Bronchial epithelial cell (primary cell): ENCODE measurements at regions not wholly inside any gene's neighbourhood (a gene's known extent, or its start where the extent isn't known, plus 50 kb on each side); places are given as distances from the start of the nearest gene placed in this dataset.

Source experiments
- DNase-seq: peaks from one replicate; pipeline ENCODE4 v3.0.0-alpha.2; 2010; ENCODE audit warnings: low read depth
- FAIRE-seq: peaks from 2 replicates; lab custom pipeline; 2011; peaks lifted over from hg19 to GRCh38; lab: Jason Lieb, UNC
- H3K27me3 ChIP-seq: 2 replicates; pipeline ENCODE4 v1.5.1; 2011; ENCODE audit warnings: low read length; ENCODE audit not compliant: control insufficient read depth, insufficient read depth
- H3K36me3 ChIP-seq: 2 replicates; pipeline ENCODE4 v1.5.1; 2011; ENCODE audit warnings: low read length; ENCODE audit not compliant: control insufficient read depth, insufficient read depth
- H3K4me3 ChIP-seq: 2 replicates; pipeline ENCODE4 v1.5.1; 2011; ENCODE audit warnings: mild to moderate bottlenecking, low read depth, low read length, control low read depth
- TF ChIP-seq, protein P1 (sequence below): IDR thresholded peaks from 2 replicates; pipeline ENCODE4 v1.5.1; 2011; ENCODE audit warnings: mild to moderate bottlenecking, moderate library complexity, low read length, control low read depth, inconsistent platforms; ENCODE audit not compliant: insufficient read depth, severe bottlenecking

DNA sequence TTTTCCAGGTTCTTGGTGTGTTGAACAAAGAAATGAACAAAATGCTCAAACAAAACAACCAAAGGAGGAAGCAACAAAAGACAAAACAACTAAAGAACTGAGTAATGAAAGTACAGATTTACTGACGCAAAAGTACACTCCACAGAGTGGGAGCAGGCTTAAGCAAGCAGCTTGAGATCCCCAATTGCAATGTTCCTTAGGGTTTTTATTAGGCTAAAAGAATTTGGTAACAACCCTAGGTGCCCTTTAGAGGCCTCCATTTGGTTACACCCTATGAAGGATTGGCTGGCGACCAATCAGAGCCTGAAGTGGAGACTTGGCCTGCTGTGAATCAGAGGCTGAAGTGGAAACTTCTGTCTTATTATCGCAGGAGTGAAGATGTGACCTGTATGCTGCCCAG, 243.4 kb upstream of the ATP10A start:
- TF ChIP-seq, protein P1, sequence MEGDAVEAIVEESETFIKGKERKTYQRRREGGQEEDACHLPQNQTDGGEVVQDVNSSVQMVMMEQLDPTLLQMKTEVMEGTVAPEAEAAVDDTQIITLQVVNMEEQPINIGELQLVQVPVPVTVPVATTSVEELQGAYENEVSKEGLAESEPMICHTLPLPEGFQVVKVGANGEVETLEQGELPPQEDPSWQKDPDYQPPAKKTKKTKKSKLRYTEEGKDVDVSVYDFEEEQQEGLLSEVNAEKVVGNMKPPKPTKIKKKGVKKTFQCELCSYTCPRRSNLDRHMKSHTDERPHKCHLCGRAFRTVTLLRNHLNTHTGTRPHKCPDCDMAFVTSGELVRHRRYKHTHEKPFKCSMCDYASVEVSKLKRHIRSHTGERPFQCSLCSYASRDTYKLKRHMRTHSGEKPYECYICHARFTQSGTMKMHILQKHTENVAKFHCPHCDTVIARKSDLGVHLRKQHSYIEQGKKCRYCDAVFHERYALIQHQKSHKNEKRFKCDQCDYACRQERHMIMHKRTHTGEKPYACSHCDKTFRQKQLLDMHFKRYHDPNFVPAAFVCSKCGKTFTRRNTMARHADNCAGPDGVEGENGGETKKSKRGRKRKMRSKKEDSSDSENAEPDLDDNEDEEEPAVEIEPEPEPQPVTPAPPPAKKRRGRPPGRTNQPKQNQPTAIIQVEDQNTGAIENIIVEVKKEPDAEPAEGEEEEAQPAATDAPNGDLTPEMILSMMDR, result no peak
- no peaks in the 10 kb centered on the region for H3K27me3 ChIP-seq
- FAIRE-seq (no peak), DNase-seq (no peak)
- no peaks in the 10 kb centered on the region for H3K36me3 ChIP-seq
- H3K4me3 ChIP-seq, result no peak overlapping the region

DNA sequence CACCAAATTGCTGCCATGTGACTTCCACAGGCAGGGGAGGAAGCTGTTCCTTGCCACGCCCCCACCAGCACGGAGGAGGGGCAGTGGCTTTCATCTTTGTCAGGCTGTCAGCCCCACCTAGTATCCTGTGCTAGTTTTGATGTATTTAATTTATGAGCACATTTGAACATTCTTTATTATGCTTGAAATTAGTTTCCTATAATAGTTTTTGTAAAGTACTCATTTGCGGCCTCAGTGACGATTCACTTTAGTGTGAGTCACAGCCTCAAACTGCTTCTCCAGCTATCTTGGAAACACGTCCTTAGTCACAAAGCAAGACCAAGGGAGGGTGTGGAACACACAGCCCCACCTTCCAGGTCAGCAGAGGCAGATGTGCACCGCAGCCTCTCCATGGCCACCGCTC, 239.9 kb upstream of the ATP10A start:
- FAIRE-seq (no peak), DNase-seq (no peak)
- Histone ChIP-seq H3K4me3 (no peak overlapping the region), H3K27me3 (no peaks in the 10 kb centered on the region), H3K36me3 (no peaks in the 10 kb centered on the region)
- TF ChIP-seq, protein P1, result no peak

DNA sequence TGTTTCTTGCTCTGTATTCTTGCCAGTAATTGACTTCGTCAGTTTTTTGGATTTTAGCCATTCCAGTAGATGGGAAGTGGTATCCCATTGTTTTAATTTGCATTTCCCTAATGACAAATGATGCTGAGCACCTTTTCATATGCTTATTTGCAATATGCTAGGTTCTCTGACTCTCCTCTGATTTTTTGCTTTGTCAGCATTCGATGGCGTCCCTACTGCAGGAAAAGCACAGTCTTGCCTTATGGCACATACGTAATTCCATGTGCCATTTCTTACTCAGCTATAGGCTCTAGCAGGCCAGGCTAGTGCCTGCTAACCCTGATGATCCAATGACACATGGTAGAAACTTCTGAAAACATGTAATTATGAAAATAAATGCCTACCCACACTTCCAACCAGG, 239.2 kb upstream of the ATP10A start:
- TF ChIP-seq, protein P1, result no peak
- no peak overlapping the region for H3K4me3 ChIP-seq
- no peak for FAIRE-seq

DNA sequence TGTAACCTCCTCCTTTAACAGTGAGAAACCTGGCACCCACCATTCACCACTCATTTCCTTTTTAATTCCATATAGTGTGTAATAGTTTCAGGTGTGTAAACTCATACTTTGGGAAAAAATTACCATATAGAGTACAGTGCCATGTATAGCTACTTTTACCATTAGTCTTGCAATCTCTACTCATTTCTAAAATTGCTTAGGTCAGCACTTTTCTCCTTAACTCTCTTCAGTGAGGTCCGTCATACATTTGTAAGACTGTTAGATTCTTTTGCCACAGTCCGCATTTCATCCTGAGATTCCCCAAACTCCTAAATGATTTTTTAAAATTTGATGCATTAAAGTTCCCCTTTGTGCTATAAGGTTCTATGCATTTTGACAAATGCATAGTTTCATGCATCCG, 238.3 kb upstream of the ATP10A start:
- no peak for DNase-seq
- TF ChIP-seq, protein P1, result no peak
- H3K4me3 ChIP-seq, result no peak overlapping the region
- no peaks in the 10 kb centered on the region for H3K27me3 ChIP-seq
- no peaks in the 10 kb centered on the region for H3K36me3 ChIP-seq
- no peak for FAIRE-seq

More for the DNA sequence above, 239.2 kb upstream of the ATP10A start:
- no peak for DNase-seq
- no peaks in the 10 kb centered on the region for H3K27me3 ChIP-seq
- H3K36me3 ChIP-seq, result no peaks in the 10 kb centered on the region

DNA sequence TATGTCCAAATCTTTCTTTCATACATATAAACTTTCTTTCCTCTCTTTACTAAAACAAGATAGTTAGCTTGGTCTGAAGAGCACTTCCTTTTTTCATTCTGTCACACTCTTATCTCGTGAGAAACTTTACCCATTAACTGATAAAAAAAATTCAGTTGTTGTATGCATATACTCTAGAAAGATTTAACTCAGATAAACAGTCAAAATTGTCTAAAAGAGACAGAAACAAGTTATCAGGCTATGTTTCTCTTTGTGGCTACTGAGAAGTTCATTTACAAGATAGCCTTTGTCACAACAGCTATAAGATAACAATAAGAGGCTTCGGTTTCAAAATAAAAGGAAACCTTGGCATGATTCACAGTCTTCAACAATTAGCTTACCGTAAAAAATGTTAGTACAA, 235.7 kb upstream of the ATP10A start:
- DNase-seq (no peak), FAIRE-seq (no peak)
- H3K36me3 ChIP-seq, result no peaks in the 10 kb centered on the region
- TF ChIP-seq, protein P1, result no peak
- H3K27me3 ChIP-seq, result no peaks in the 10 kb centered on the region
- H3K4me3 ChIP-seq, result no peak overlapping the region

DNA sequence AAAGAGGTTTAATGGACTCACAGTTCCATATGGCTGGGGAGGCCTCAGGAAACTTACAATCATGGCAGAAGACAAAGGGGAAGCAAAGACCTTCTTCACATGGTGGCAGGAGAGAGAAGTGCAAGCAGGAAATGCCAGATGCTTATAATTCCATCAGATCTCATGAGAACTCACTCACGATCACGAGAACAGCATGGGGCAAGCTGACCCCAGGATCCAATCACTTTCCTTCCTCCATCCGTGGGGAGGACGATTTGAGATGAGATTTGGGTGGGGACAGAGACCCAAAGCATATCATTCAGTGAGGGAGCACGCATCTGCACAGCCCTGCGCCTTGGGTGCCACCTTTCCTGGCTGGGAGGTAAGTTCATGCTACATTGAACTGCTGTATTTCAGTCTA, 234.1 kb upstream of the ATP10A start:
- Histone ChIP-seq H3K4me3 (no peak overlapping the region), H3K36me3 (no peaks in the 10 kb centered on the region), H3K27me3 (no peaks in the 10 kb centered on the region)
- TF ChIP-seq, protein P1, result no peak
- FAIRE-seq (no peak), DNase-seq (no peak)
